IMR-90 (cell line): ENCODE measurements at regions not wholly inside any gene's neighbourhood (a gene's known extent, or its start where the extent isn't known, plus 50 kb on each side); places are given as distances from the start of the nearest gene placed in this dataset.

Experiments
- ATAC-seq: fragments of 200-7000 bp; cut with Tn5 transposase; 2 replicates; pipeline ENCODE4 v1.9.1; 2020; ENCODE audit warnings: low read depth, mild to moderate bottlenecking, moderate library complexity
- BruUV-seq: library from RNA; stranded (reverse); fragments of 400-500 nt; replicated peaks from 2 replicates; lab custom pipeline; 2021; lab: Mats Ljungman, UMichigan
- CTCF ChIA-PET: fragments of 300-600 bp; formaldehyde crosslinking; extraction: SDS; loops from one replicate; lab custom pipeline; 2021; ENCODE audit warnings: antibody characterized with exemption; lab: Yijun Ruan, JAX
- POLR2A ChIA-PET: fragments of 300-600 bp; sonication (Branson Sonifier 250); formaldehyde crosslinking; loops from one replicate; lab custom pipeline; 2022; ENCODE audit warnings: antibody characterized with exemption; ENCODE audit not compliant: unreplicated experiment; lab: Charles Lee
- DNase-seq: peaks from one replicate; pipeline ENCODE4 v3.0.0; 2013
- H2AFZ ChIP-seq: replicated peaks from 2 replicates; pipeline ENCODE3; 2013; ENCODE audit warnings: low read length, mild to moderate bottlenecking; ENCODE audit not compliant: poor library complexity
- H2AK5ac ChIP-seq: 2 replicates; pipeline ENCODE4 v1.6.1; 2013; ENCODE audit warnings: low read depth, low read length, inconsistent platforms
- H2AK9ac ChIP-seq: replicated peaks from 2 replicates; pipeline ENCODE3; 2013; ENCODE audit warnings: mild to moderate bottlenecking, low read depth, low read length, moderate library complexity; ENCODE audit not compliant: poor library complexity
- H2BK120ac ChIP-seq: 2 replicates; pipeline ENCODE4 v1.6.1; 2013; ENCODE audit warnings: low read depth, low read length, inconsistent platforms
- H2BK15ac ChIP-seq: 3 replicates; pipeline ENCODE4 v1.6.1; 2013; ENCODE audit warnings: low read depth, low read length, inconsistent platforms
- H2BK20ac ChIP-seq: 2 replicates; pipeline ENCODE4 v1.6.1; 2013; ENCODE audit warnings: low read depth, mild to moderate bottlenecking, inconsistent platforms, low read length, moderate library complexity
- H2BK5ac ChIP-seq: 2 replicates; pipeline ENCODE4 v1.6.1; 2013; ENCODE audit warnings: mild to moderate bottlenecking, low read depth, low read length, inconsistent platforms; ENCODE audit not compliant: poor library complexity, severe bottlenecking
- H3K14ac ChIP-seq: replicated peaks from 2 replicates; pipeline ENCODE4 v1.6.1; 2013; ENCODE audit warnings: low read depth, low read length, inconsistent platforms
- H3K18ac ChIP-seq: 2 replicates; pipeline ENCODE4 v1.6.1; 2013; ENCODE audit warnings: low read depth, low read length, control low read depth
- H3K23ac ChIP-seq: 2 replicates; pipeline ENCODE4 v1.6.1; 2013; ENCODE audit warnings: low read depth, low read length, inconsistent platforms
- H3K27ac ChIP-seq: 2 replicates; pipeline ENCODE4 v1.5.1; 2013; ENCODE audit warnings: mild to moderate bottlenecking, control low read depth, low read length; ENCODE audit not compliant: insufficient read depth
- H3K27me3 ChIP-seq: 2 replicates; pipeline ENCODE4 v1.6.1; 2013; ENCODE audit warnings: low read length; ENCODE audit not compliant: control insufficient read depth, insufficient read depth
- H3K36me3 ChIP-seq: 2 replicates; pipeline ENCODE4 v1.6.1; 2013; ENCODE audit warnings: low read length, mixed read lengths; ENCODE audit not compliant: control insufficient read depth, insufficient read depth
- H3K4ac ChIP-seq: 2 replicates; pipeline ENCODE4 v1.6.1; 2013; ENCODE audit warnings: low read depth, low read length, inconsistent platforms
- H3K4me1 ChIP-seq: 2 replicates; pipeline ENCODE4 v1.6.1; 2013; ENCODE audit warnings: low read length, mixed read lengths; ENCODE audit not compliant: control insufficient read depth, insufficient read depth
- H3K4me2 ChIP-seq: 2 replicates; pipeline ENCODE4 v1.6.1; 2013; ENCODE audit warnings: low read depth, mild to moderate bottlenecking, control low read depth, low read length, moderate library complexity
- H3K4me3 ChIP-seq: 2 replicates; pipeline ENCODE4 v1.5.1; 2013; ENCODE audit warnings: low read depth, mild to moderate bottlenecking, control low read depth, low read length, moderate library complexity; ENCODE audit not compliant: insufficient read depth
- H3K56ac ChIP-seq: 2 replicates; pipeline ENCODE4 v1.6.1; 2013; ENCODE audit warnings: low read length, inconsistent platforms; ENCODE audit not compliant: insufficient read depth; ENCODE audit errors: extremely low read depth
- H3K79me1 ChIP-seq, 2 experiments: 2 replicates each; pipeline ENCODE4 v1.6.1; 2013; ENCODE audit warnings: low read length in 2 of 2, inconsistent platforms in 1 of 2, low read depth in 1 of 2
- H3K9ac ChIP-seq: 2 replicates; pipeline ENCODE4 v1.6.1; 2013; ENCODE audit warnings: low read depth, low read length, control low read depth
- H3K9me1 ChIP-seq: 2 replicates; pipeline ENCODE4 v1.6.1; 2013; ENCODE audit warnings: low read length, inconsistent platforms; ENCODE audit not compliant: insufficient read depth
- H3K9me3 ChIP-seq: 2 replicates; pipeline ENCODE4 v1.6.1; 2013; ENCODE audit warnings: low read length; ENCODE audit not compliant: control insufficient read depth, insufficient read depth
- H4K20me1 ChIP-seq: 2 replicates; pipeline ENCODE4 v1.6.1; 2013; ENCODE audit warnings: low read length, inconsistent platforms; ENCODE audit not compliant: insufficient read depth
- H4K5ac ChIP-seq: 2 replicates; pipeline ENCODE4 v1.6.1; 2013; ENCODE audit warnings: mild to moderate bottlenecking, low read depth, low read length, control low read depth
- H4K8ac ChIP-seq, 2 experiments: 2 replicates each; pipeline ENCODE4 v1.6.1; 2013; ENCODE audit warnings: low read depth in 2 of 2, low read length in 2 of 2, control low read depth in 1 of 2, inconsistent platforms in 1 of 2
- H4K91ac ChIP-seq: 2 replicates; pipeline ENCODE4 v1.6.1; 2013; ENCODE audit warnings: low read depth, low read length, inconsistent platforms; ENCODE audit not compliant: insufficient read depth
- CTCF ChIP-seq: conservative IDR thresholded peaks from 2 replicates; pipeline ENCODE4 v1.5.1; 2012; ENCODE audit warnings: mild to moderate bottlenecking, low read depth, low read length, improper control_type of control experiment
- FOS ChIP-seq: fragments of 150-350 bp; IDR thresholded peaks from 2 replicates; pipeline ENCODE4 v1.6.1; 2016; ENCODE audit warnings: low read depth, low read length
- WGBS, 2 experiments: methylation state at CpG; one replicate each; pipeline versions ENCODE4 v1.1.5 to v1.1.7; 2013; ENCODE audit warnings: missing lambda C conversion rate in 2 of 2; ENCODE audit not compliant: insufficient read length in 1 of 2; ENCODE audit errors: extremely low coverage in 2 of 2; 5-methylcytosine and 5-hydroxymethylcytosine counted together
- dilution Hi-C: fragments of 300-500 bp; cut with HindIII; formaldehyde crosslinking; loops from one replicate; pipeline ENCODE4 v1.14.3; 2018; ENCODE audit warnings: low sequenced_read_pairs; ENCODE audit not compliant: unreplicated experiment
- in situ Hi-C: fragments of 300-500 bp; cut with MboI; formaldehyde crosslinking; loops from 3 replicates; pipeline ENCODE4 v1.14.3; 2019; ENCODE audit warnings: low sequenced_read_pairs, inconsistent platforms, mixed read lengths
- intact Hi-C: fragments of 100-400 bp; cut with micrococcal nuclease; formaldehyde crosslinking; loops from 2 replicates; pipeline ENCODE4 v1.10.0; 2022

- Histone ChIP-seq H2BK20ac (no peak overlapping the region), H3K18ac (no peak overlapping the region), H3K27me3 (no peaks in the 10 kb centered on the region), H4K8ac (no peak overlapping the region), H3K27ac (no peak overlapping the region), H3K9me1 (no peaks in the 10 kb centered on the region), H2BK5ac (no peak overlapping the region), H3K4ac (no peak overlapping the region), H3K4me2 (no peak overlapping the region), H4K91ac (no peak overlapping the region), H3K56ac (no peak overlapping the region), H3K4me3 (no peak overlapping the region), H2AFZ (no peak overlapping the region), H2AK5ac (no peak overlapping the region), H2BK15ac (no peak overlapping the region), H3K9ac (no peak overlapping the region), H3K36me3 (no peaks in the 10 kb centered on the region), H3K9me3 (peaks cover 8% of the 10 kb centered on the region), H4K5ac (no peak overlapping the region), H2AK9ac (no peak overlapping the region), H4K20me1 (no peaks in the 10 kb centered on the region), H2BK120ac (no peak overlapping the region), H3K79me1 (no peaks in the 10 kb centered on the region), H3K23ac (no peak overlapping the region), H3K4me1 (no peaks in the 10 kb centered on the region), H3K14ac (no peak overlapping the region)
- no CpG with 5 or more reads among the region's 4 CpGs for WGBS, 2 experiments
- no TSS peak for BruUV-seq
- intact Hi-C loops (loop anchor here (5.0 kb wide), 1 partner anchor 717 kb away; no protein-coding TSS in a partner anchor), dilution Hi-C loops (no loop called here), in situ Hi-C loops (no loop called here)
- ChIA-PET POLR2A (no interaction called here), CTCF (no interaction called here)
- TF ChIP-seq FOS = no peak
- TF ChIP-seq CTCF = no peak
- no peak for DNase-seq
- no peak for ATAC-seq
Measured at GRCh38 chr1:106344494-106344893, 712.0 kb upstream of the PRMT6 start.
